ENCODE measurements at regions not wholly inside any gene's neighbourhood (a gene's known extent, or its start where the extent isn't known, plus 50 kb on each side); places are given as distances from the start of the nearest gene placed in this dataset.

- TF ChIP-seq, protein P1, sequence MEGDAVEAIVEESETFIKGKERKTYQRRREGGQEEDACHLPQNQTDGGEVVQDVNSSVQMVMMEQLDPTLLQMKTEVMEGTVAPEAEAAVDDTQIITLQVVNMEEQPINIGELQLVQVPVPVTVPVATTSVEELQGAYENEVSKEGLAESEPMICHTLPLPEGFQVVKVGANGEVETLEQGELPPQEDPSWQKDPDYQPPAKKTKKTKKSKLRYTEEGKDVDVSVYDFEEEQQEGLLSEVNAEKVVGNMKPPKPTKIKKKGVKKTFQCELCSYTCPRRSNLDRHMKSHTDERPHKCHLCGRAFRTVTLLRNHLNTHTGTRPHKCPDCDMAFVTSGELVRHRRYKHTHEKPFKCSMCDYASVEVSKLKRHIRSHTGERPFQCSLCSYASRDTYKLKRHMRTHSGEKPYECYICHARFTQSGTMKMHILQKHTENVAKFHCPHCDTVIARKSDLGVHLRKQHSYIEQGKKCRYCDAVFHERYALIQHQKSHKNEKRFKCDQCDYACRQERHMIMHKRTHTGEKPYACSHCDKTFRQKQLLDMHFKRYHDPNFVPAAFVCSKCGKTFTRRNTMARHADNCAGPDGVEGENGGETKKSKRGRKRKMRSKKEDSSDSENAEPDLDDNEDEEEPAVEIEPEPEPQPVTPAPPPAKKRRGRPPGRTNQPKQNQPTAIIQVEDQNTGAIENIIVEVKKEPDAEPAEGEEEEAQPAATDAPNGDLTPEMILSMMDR (IDR thresholded peaks at IDR 0.05; ENCODE audit: insufficient read depth, low read length, severe bottlenecking): no peak
- H3K4me3 ChIP-seq (ENCODE audit: low read depth, low read length): no peak overlapping the region
- no peak for FAIRE-seq
- DNase-seq (ENCODE audit: low read depth): peak; percentile 28
- no peaks in the 10 kb centered on the region for H3K27me3 ChIP-seq (ENCODE audit: control insufficient read depth, insufficient read depth, low read length)
- no peaks in the 10 kb centered on the region for H3K36me3 ChIP-seq (ENCODE audit: control insufficient read depth, insufficient read depth, low read length)
Measured at GRCh38 chr4:10371869-10372471, 85.3 kb downstream of the ZNF518B start.

GRCh38 chr4:10371121-10371520 lies 86.1 kb downstream of the ZNF518B start:
- Histone ChIP-seq H3K4me3 (ENCODE audit: low read depth, low read length) (no peak overlapping the region), H3K36me3 (ENCODE audit: control insufficient read depth, insufficient read depth, low read length) (no peaks in the 10 kb centered on the region), H3K27me3 (ENCODE audit: control insufficient read depth, insufficient read depth, low read length) (no peaks in the 10 kb centered on the region)
- TF ChIP-seq, protein P1 (IDR thresholded peaks at IDR 0.05; ENCODE audit: insufficient read depth, low read length, severe bottlenecking): no peak
- FAIRE-seq: no peak
- DNase-seq (ENCODE audit: low read depth): no peak

- Histone ChIP-seq H3K4me3 (ENCODE audit: low read depth, low read length) (no peak overlapping the region), H3K27me3 (ENCODE audit: control insufficient read depth, insufficient read depth, low read length) (no peaks in the 10 kb centered on the region), H3K36me3 (ENCODE audit: control insufficient read depth, insufficient read depth, low read length) (no peaks in the 10 kb centered on the region)
- FAIRE-seq (no peak), DNase-seq (ENCODE audit: low read depth) (peak; percentile 54)
- TF ChIP-seq, protein P1 (IDR thresholded peaks at IDR 0.05; ENCODE audit: insufficient read depth, low read length, severe bottlenecking): no peak
Measured at GRCh38 chr4:10369517-10369916, 87.7 kb downstream of the ZNF518B start.

DNA sequence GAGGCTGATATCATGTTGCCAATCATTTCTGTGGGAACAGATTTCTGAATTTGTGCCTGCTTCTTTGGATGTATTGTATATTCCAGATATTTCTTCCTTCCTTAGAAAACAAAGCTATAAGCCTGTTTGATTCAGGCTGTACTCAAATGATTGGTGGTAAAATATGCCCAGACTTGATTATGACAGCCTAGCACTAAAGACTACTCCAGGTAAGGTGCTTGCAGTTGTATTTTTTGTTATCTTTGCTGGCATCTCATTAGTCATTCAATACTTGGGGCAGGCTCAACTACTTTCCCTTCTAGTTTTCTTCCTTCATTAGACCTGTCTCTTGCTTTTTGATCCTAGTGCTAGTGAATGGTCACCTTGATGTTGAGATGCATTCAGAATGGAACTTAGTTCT lies 90.6 kb downstream of the ZNF518B start:
- peak; percentile 23 for FAIRE-seq
- TF ChIP-seq, protein P1 (IDR thresholded peaks at IDR 0.05; ENCODE audit: insufficient read depth, low read length, severe bottlenecking): no peak

DNA sequence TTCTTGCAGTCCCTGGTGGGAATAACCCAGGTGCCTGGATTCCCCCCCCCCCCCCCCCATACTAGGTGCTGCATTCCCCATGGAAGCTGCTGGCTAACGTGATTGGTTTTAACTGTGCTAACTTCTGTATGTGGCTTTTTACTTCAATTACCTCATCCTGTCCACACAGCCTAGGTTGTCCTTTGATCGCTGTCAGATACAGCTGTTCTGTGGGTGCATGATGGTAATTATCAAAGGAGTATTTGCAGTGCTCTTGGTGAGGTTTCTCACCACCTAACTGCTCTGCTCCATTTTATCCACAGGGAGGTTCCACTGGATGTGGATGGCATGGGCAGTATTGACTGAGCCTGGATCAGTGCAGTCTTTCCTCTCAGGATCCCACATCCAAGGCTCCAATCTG lies 93.0 kb downstream of the ZNF518B start:
- Histone ChIP-seq H3K4me3 (ENCODE audit: low read depth, low read length) (no peak overlapping the region), H3K27me3 (ENCODE audit: control insufficient read depth, insufficient read depth, low read length) (no peaks in the 10 kb centered on the region), H3K36me3 (ENCODE audit: control insufficient read depth, insufficient read depth, low read length) (no peaks in the 10 kb centered on the region)
- FAIRE-seq (no peak), DNase-seq (ENCODE audit: low read depth) (no peak)
- TF ChIP-seq, protein P1 (IDR thresholded peaks at IDR 0.05; ENCODE audit: insufficient read depth, low read length, severe bottlenecking): no peak

More for the DNA sequence above, 90.6 kb downstream of the ZNF518B start:
- Histone ChIP-seq H3K36me3 (ENCODE audit: control insufficient read depth, insufficient read depth, low read length) (no peaks in the 10 kb centered on the region), H3K27me3 (ENCODE audit: control insufficient read depth, insufficient read depth, low read length) (no peaks in the 10 kb centered on the region), H3K4me3 (ENCODE audit: low read depth, low read length) (no peak overlapping the region)
- peak; percentile 75 for DNase-seq (ENCODE audit: low read depth)

DNA sequence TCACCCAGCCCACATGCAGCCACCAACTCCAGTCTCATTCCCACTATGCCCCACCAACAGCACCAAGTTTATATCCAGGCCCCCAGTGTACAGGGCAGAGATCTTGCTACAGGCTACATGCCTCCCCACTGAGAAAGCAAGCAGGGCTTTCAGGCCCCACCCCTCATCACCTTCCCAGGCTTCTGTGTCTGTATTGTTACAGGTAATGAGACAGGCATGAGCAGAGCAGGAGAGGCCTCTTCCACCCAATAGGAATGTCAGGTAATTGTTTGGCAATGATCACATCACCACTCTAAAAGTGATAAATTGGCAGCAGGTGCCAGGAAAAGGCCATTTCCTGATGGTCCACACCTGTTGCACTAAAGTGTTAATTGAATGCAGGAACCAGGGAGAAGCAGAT lies 102.5 kb downstream of the ZNF518B start:
- no peaks in the 10 kb centered on the region for H3K27me3 ChIP-seq (ENCODE audit: control insufficient read depth, insufficient read depth, low read length)
- DNase-seq (ENCODE audit: low read depth): peak; percentile 32
- TF ChIP-seq, protein P1 (IDR thresholded peaks at IDR 0.05; ENCODE audit: insufficient read depth, low read length, severe bottlenecking): no peak
- H3K4me3 ChIP-seq (ENCODE audit: low read depth, low read length): no peak overlapping the region
- no peaks in the 10 kb centered on the region for H3K36me3 ChIP-seq (ENCODE audit: control insufficient read depth, insufficient read depth, low read length)
- FAIRE-seq: no peak
